Daoy (cell line): ENCODE measurements at regions not wholly inside any gene's neighbourhood (a gene's known extent, or its start where the extent isn't known, plus 50 kb on each side); places are given as distances from the start of the nearest gene placed in this dataset.
"Not testable (repeated sequence)": the region's sequence is repeated elsewhere in the genome, so short reads cannot be mapped to it uniquely, and the experiment has no call there.

Source experiments
- DNase-seq: peaks from one replicate; pipeline ENCODE4 v3.0.0-alpha.2; 2015; ENCODE audit warnings: low read depth

DNA sequence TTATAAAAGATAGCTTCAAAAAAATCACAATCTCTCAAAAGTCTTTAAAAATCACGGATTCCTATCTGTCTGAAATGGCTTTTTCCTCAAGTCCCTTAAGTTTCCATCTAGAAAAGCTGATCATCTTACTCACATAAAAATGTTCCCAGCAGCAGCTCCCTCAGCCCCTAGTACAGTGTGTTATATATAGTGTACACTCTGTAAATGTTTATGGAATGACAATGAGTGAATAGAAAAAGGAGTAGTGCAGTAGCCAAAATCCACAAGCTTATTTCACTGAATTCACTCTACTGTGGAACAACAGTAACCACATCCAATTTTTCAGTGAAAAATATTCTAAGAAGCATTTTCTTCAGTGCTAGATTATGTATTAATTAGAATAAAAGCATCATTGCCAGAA is 609.4 kb downstream of the DTWD2 start:
- no peak for DNase-seq

DNA sequence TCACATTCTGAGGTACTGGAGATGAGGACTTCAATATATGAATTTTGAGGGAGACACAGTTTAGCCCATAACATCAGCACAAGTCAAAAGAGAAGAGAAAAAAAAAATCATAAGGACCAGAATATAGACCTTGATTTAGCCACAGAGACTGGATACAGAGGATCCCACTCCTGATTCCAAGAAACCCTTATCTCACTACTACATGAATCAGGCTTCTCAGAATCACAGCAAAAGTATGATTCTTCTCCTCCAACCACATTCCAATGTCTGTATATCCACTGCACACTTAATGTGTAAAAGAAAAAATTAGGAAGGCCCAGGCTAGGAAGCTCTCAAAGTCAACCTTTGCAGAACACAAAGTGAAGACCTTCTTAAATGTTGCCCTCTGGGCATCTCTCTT is 610.9 kb downstream of the DTWD2 start:
- no peak for DNase-seq

DNA sequence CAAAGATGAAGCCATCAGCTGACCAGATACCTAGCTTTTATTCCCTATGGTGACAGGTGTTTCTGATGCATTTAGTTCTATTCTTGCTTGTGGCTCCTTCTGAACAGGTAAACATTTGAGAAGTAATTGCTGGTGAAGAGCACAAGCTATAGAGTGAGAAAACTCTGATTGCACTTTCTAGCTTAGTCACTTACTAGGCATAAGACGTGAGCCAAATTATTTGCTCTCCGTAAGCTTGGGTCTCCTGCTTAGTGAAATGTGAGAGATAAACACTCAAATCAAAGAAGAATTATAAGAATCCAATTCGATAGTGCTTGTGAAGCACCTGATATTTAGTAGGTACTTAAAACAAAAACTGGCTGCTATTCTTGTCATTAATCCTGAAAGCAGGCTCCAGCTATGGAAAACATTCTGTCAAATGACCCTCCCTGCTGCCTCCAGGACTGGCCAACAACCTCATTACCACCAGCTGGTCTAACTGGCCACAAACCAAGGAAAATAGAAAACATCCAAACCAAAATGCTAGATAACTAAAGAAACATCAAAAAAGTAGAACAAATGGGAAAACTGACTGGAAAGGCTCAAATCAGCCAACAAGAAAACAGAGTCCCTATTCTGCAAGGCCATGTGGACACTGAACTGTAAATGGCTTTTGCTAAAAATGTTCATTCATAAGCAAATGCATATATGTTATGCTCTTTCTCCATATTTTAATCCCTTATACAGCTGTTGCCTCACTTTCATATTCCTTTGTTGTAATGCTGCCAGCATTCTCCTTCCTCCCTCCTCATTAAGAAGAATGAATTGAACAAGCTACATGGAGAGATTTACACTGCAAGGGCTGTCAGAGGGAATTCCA is 616.1 kb downstream of the DTWD2 start:
- DNase-seq, result no peak

DNA sequence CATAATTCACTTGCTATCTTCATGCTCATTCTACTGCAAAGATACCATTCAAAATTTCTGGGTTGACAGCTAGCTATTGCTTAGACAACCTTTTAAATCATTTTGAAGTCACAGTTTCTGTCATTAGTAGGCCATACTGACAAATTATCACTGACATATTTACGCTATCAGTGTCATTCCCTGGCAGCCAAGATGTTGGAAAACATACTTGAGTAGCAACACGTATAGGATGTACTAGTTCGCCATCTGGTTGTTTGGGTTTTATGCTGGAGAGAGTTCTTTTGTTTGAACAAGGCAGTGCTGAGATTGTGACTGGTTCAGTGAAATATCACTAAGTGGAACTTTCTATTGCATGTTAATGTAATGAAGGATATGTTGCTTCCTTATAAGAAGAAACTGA is 621.9 kb downstream of the DTWD2 start:
- no peak for DNase-seq

DNA sequence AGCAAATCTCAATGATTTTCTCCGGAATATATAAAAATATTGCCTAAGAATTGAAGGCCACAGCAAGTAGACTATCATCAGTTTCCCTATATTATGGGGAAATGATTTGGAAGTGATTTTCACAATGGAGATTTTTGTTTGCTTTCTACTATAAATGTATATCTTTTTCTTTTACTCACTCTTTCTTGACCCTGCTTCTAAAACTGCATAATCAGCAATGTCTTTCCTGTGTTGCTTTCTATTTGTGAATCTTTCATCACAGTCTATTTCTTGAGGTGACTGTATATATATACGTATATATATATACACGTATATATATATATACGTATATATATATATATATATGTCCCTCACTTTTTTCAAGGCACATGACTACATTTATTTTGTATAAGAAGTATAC is 622.6 kb downstream of the DTWD2 start:
- DNase-seq, result no peak

DNA sequence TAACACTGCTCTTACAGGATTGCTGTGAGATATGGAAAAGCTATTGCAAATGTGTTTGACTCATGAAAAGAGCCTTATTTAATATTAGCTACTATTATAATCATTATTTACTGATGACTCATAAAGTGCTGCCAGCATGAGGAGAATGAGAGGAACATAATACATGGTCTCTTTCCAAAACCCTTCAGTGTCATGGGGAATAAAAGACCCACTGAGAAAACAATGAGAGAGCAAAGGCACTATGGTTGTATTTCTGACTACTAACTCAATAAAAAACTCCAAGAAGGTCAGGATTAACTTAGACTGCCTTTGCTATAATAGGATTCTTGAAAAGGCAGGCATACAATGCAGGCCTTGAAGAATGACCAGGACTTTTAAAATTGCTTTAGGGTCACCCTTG is 633.5 kb downstream of the DTWD2 start:
- no peak for DNase-seq

DNA sequence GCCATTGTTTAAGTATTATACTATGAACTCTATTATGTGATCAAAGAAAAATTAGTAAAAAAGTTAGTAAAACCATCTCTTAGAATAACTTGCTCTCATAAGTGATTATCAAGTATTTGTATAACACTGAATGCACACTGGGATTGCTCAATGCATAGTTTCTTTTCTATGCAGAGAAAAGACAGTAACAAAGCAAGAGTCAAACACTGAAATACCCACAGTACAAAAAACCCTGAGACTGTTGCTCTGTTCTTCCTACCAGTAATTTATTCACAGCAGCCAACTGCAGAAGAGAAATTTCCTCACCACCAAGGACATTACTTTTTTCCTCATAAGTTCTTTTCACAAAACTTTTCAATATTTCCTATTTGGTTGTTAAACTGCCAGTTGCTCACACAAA is 634.4 kb downstream of the DTWD2 start:
- no peak for DNase-seq

DNA sequence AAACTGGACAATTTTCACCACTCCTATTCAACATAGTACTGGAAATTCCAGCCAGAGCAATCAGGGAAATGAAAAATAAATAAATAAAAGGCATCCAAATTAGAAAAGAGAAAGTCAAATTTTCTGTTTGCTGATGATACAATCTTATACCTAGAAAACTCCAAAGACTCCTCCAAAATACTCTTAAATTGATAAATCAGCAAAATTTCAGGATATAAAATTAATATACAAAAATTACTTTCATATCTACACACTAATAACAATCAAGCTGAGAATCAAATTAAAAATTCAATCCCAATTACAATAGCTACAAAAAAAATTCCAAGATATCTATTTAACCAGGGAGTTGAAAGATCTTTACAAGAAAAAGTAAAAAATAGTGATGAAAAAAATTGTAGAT is 651.9 kb downstream of the DTWD2 start:
- no peak for DNase-seq

DNA sequence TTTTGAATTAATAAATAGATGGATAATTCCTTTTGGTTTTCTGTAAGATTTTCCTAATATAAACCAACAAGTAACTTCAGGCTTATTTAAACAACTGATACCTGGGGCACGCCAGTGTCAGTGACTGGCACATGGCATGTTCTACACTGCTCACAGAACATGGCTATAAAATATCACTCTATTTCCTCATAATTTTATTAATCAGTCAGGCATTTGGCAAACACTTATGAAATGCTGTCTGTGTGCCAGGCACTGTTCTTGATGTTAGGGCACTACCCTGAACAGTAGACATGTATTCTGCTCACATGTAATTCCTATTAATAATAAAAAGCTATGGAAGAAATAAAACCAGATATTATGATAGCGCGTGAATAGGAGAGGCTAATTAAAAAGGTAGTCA is 661.0 kb downstream of the DTWD2 start:
- no peak for DNase-seq

DNA sequence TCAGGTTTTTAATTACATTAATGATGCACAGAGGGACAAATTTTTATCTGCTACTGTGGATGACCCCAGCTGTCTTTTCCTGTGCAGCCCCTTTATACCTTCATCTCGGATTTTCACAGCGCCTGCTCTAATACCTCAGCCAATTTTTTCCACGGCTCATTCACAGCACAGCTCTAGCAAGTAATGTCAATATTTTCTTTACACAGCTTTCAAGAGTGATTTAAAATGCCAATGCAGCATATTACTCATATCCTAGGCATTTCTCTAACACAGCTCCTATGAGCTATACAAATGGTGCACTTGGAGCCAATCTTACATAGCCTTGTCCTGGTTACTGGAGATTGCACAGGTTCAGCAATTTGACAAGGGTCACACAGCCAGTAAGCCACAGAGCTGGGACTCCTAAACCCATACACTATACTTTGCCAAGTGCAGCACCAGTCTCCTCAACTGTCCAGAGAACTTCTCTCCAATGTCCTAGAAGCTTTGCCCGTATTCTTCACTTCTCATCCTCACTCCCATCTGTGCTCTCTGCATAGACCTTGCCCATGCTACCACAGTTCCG is 661.8 kb downstream of the DTWD2 start:
- DNase-seq, result no peak

DNA sequence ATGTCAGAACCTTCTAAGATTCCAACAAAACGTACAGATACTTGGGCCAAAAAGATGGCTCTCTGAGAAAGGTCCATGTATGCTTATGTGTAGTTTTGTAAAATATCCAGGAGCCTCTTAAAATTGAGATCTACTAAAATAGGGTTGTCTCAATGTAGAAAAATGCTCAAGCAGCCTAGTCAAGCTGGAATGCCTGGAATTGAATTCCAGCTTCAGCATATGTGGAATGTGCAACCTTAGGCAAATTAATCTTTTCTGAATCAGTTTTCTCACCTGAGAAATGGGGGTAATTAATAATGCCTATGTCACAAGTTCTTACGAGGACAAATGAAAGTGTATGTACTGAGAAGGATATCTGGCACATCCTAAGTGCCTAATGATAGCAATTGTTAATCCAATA is 662.4 kb downstream of the DTWD2 start:
- no peak for DNase-seq

DNA sequence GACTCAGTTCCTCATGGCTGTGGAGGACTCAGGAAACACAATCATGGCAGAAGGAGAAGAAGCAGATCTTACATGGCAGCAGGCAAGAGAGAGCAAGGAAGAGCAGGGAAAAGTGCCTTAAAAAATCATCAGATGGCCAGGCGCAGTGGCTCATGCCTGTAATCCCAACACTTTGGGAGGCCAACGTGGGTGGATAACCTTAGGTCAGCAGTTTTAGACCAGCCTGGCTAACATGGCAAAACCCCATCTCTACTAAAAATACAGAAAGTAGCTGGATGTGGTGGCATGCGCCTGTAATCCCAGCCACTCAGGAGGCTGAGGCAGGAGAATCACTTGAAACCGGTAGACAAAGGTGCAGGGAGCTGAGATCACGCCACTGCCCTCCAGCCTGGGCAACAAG is 664.6 kb downstream of the DTWD2 start:
- not testable (repeated sequence) for DNase-seq

DNA sequence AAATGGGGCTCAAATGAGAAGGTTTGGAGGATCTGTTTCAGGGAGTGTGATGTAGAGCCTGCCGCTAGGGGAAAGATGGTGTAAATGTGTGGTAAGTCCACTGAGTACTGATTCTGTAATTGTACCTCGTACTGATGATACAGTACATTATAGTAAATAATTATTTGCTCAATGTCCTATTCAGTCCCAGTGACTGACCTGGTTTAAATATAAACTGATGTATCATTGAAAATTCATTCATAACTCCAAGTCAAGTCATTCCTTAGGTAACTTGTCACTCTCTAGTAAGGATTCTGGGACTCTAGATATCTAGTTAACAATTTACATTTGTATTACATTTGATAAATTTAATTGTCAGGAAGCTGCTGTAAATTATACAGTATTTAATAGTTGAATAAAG is 667.3 kb downstream of the DTWD2 start:
- DNase-seq, result no peak

DNA sequence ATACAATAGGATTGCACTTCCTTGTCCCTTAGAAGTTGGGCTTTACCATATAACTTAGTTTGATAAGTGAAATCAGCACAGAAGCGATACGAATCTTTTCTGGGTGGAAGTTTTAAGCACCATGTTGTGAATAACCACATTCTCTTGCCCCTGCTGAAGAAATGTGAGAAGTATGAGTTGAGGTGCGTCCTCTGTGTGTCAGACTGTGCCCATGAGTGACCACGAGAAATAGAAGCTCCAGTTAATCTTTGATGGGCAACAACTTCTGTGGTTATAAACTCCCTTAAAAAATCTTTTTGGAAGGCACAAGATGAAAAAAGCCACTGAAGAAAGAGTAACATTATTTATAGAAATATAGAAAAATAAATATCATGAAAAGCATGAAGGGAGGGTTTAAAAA is 668.2 kb downstream of the DTWD2 start:
- no peak for DNase-seq

DNA sequence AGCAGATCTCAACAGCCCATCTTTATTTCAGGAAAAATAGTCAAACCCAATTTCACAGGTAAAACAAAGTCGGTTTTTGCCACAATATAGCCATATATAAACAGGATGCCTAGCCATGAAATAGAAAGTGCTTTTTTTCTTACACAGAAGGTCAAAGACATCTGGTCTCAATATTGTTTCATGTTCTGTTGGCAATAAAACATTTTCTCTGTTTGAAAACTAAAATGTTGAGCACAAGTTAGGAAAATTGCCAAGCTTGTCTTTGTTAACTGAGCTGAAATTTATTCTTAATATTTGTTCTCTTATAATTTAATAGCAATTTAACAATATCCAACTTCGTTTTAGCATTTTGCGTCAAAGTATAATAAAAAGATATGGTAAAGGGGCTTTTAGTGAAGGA is 673.4 kb downstream of the DTWD2 start:
- no peak for DNase-seq

DNA sequence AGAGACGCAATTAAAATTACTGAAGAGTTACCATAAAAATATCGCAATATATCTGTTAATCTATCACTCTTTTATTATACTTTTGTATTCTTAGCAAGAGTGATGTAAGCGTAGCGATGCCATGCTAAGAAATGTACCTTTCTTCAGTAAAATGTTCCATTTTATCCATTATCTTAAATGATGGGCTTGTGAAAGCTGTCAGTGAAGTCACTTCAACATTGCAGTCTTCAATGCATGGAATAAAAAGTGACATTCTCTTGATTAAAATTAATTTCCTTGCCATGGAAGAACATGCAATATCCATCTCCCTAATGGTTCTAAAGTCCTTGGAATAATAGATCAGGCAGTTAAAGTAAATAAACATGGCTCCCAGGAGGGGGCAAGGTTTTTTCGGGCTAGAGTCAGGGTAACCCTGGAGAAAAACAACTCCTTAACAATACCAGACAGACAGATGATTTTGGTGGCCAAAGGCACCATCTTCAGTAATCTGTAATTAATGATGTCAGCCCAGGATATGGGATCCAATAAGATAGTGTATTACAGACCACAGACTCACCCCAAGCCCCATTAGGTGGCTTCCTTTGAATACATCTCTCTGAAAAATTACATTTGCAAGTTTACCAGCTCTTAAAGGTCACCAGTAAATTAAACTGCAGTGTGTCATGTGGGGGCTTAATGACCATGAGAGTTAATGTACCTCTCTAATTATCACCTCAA is 677.1 kb downstream of the DTWD2 start:
- no peak for DNase-seq

DNA sequence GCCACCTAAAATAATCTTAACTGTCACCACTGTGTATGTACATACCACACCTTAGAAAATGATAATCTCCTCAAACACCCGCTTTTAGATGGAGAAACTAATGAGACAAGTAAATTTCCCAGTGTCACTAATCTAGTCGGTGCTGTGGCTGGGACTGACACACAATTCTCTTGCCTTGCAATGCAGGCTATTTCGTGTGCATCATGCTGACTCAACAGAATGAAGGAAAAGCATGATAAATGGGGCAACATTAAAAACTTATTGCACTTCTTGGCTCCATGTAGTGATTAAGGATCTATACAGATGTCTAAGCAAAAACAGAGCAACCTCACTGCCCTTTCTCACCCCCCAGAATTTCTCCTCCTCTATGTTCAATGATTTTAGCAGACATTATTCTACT is 677.9 kb downstream of the DTWD2 start:
- DNase-seq, result no peak

DNA sequence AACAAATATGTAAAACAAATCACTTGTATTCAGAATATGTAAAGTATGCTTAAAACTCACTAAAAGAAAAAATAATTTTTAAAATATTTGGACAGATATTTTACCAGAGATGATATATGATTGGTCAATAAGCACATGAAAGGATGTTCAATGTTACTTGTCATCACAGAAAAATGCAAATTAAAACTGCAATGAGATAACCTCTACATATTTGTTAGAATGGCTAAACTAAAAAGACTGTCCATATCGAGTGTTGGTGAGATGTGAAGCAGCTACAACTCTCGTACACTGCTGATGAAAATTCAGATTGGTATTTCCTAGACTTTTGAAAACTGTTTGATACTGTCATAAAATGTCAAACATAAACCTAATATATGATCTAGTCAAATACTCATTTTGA is 685.1 kb downstream of the DTWD2 start:
- no peak for DNase-seq

DNA sequence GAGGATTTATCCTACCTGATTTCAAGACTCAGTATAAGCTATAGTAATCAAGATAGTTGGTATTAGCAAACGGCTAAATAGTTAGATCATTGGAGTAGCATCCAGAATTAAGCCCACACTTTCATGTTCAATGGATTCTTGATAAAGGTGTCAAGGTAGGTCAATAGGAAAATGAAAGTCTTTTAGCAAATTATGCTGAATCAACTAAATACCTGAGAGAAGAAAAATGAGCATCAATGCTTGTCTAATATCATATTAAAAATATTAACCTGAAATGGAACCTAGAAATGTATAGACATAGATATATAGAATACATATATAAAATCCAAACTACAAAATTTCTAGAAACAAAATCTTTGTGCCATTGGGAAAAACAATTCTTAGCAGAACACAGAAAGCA is 685.6 kb downstream of the DTWD2 start:
- DNase-seq, result no peak

DNA sequence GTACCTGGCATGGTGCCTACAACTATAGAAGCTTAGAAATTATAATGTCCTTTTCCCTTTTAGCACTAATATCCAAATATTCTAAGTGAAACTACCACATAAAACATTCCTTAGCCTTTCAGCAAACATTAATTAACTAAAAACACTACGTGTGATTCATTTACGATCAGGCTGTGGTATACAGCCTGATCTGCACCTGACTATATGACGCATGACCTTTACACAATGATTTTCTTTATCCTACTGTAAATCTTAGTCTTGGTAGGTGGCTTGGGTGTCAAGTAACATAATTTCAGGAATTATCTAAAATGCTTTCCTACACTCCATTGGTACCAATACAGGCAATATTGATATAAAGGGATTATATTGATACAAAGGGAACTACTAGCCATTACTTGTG is 686.7 kb downstream of the DTWD2 start:
- no peak for DNase-seq

DNA sequence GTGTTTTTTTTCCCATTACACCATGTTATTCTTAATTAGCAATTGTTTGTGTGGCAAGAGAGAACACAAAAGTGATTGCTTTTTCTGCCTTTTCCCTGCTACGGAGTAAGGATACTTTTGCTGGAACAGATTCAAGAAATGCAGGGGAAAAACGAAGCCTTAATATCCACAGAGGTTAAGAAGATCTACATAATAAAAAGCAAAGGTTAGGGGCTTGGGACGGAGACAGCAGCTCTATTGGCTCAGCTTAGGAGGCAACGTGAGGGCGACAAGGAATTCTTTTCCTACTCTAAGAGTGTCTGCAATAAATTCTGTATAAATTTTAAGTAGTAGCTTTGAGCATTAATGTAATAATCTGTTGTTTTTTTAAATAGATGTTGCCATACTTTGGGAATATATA is 693.3 kb downstream of the DTWD2 start:
- DNase-seq, result no peak

DNA sequence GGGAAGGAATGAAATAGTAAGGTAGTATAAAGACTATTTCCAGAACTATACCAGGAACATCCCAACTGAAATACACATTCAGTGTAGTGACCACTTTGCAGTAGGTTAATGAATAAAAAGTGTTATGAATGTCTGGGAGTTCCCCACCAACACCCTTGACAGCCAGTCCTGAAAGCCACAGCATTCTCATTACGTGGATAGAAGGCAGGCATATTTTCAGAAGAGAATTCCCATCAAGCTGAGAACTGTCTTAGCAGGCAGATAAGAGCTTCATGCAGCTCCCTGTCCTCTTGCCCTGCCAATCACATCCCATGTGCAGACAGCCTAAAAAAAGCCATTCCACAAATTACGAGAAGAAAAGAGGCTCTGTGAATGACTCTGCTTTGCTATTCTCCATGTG is 695.0 kb downstream of the DTWD2 start:
- DNase-seq, result no peak

DNA sequence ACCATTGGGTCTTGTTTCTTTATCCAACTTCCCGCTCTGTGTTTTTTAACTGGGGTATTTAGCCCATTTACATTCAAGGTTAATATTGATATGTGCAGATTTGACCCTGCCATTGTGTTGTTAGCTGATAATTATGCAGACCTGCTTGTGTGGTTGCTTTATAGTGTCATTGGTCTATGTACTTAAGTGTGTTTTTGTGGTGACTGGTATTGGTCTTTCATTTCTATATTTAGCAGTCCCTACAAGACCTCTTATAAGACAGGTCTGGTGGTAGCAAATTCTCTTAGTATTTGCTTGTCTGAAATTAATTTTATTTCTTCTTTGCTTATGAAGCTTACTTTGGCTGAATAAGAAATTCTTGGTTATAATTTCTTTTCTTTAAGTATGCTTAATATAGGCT is 698.1 kb downstream of the DTWD2 start:
- no peak for DNase-seq
